SK-N-SH (cell line): ENCODE measurements at regions not wholly inside any gene's neighbourhood (a gene's known extent, or its start where the extent isn't known, plus 50 kb on each side); places are given as distances from the start of the nearest gene placed in this dataset.

Source experiments
- CTCF ChIA-PET: fragments of 300-600, 350-600 bp; formaldehyde crosslinking; extraction: SDS; loops from one replicate; lab custom pipeline; 2021; lab: Yijun Ruan, JAX
- POLR2A ChIA-PET: fragments of 350-600 bp; sonication (Branson Sonifier 250); formaldehyde crosslinking; extraction: SDS; loops from one replicate; lab custom pipeline; 2020; ENCODE audit warnings: antibody characterized with exemption, inconsistent platforms; lab: Yijun Ruan, JAX
- DNase-seq: peaks from one replicate; pipeline ENCODE4 v3.0.0; 2012
- H2AFZ ChIP-seq: fragments of 200-600 bp; sonication (generic); 2 replicates; pipeline ENCODE4 v1.8.1; 2016; ENCODE audit warnings: antibody characterized with exemption, mild to moderate bottlenecking, low read depth
- H3F3A ChIP-seq: fragments of 200-600 bp; sonication (generic); replicated peaks from 2 replicates; pipeline ENCODE3; 2016; ENCODE audit warnings: antibody characterized with exemption, mild to moderate bottlenecking; ENCODE audit not compliant: insufficient read depth
- H3K27ac ChIP-seq, 2 experiments: fragments of 200-500 bp in 1 of 2; fragments of 200-600 bp in 1 of 2; sonication (Bioruptor generic) in 1 of 2; sonication (generic), shearing (Covaris generic) in 1 of 2; 2 replicates each; pipeline versions ENCODE4 v1.5.1 to v1.6.1; 2014 to 2016; ENCODE audit warnings: low read depth in 2 of 2, inconsistent platforms in 1 of 2, low read length in 1 of 2, mild to moderate bottlenecking in 1 of 2, mixed read lengths in 1 of 2
- H3K27me3 ChIP-seq: fragments of 200-600 bp; sonication (generic), shearing (Covaris generic); 2 replicates; pipeline ENCODE4 v1.6.1; 2016; ENCODE audit warnings: mixed run types; ENCODE audit not compliant: insufficient read depth
- H3K36me3 ChIP-seq, 2 experiments: fragments of 200-500 bp in 1 of 2; fragments of 200-600 bp in 1 of 2; sonication (Bioruptor generic) in 1 of 2; sonication (generic) in 1 of 2; replicated peaks in 1 of 2; 2 replicates each; pipeline versions ENCODE3 to v1.5.1; 2014 to 2016; ENCODE audit warnings: low read length in 1 of 2, mild to moderate bottlenecking in 1 of 2; ENCODE audit not compliant: insufficient read depth in 2 of 2, control insufficient read depth in 1 of 2
- H3K4me1 ChIP-seq, 2 experiments: fragments of 200-500 bp in 1 of 2; fragments of 200-600 bp in 1 of 2; sonication (Bioruptor generic) in 1 of 2; sonication (generic), shearing (Covaris generic) in 1 of 2; 2 replicates each; pipeline versions ENCODE4 v1.5.1 to v1.6.1; 2014 to 2016; ENCODE audit warnings: low read depth in 1 of 2, low read length in 1 of 2, mixed run types in 1 of 2; ENCODE audit not compliant: insufficient read depth in 2 of 2, control insufficient read depth in 1 of 2
- H3K4me2 ChIP-seq: fragments of 200-600 bp; sonication (generic), shearing (Covaris generic); 2 replicates; pipeline ENCODE4 v1.6.1; 2017; ENCODE audit warnings: mixed run types
- H3K4me3 ChIP-seq, 2 experiments: fragments of 200-500 bp in 1 of 2; fragments of 200-600 bp in 1 of 2; sonication (Bioruptor generic) in 1 of 2; sonication (generic), shearing (Covaris generic) in 1 of 2; 2 replicates each; pipeline versions ENCODE4 v1.5.1 to v1.8.1; 2014 to 2016; ENCODE audit warnings: low read depth in 2 of 2, inconsistent platforms in 1 of 2, low read length in 1 of 2, mild to moderate bottlenecking in 1 of 2, mixed read lengths in 1 of 2, moderate library complexity in 1 of 2
- H3K79me2 ChIP-seq: fragments of 200-600 bp; sonication (generic); 2 replicates; pipeline ENCODE4 v1.8.1; 2017; ENCODE audit warnings: mild to moderate bottlenecking; ENCODE audit not compliant: insufficient read depth
- H3K9ac ChIP-seq: fragments of 200-600 bp; sonication (generic); 2 replicates; pipeline ENCODE4 v1.6.1; 2017; ENCODE audit warnings: mixed run types
- H3K9me2 ChIP-seq: fragments of 200-600 bp; sonication (generic); 2 replicates; pipeline ENCODE4 v1.6.1; 2017; ENCODE audit warnings: mixed run types
- H3K9me3 ChIP-seq: fragments of 200-600 bp; sonication (generic); 2 replicates; pipeline ENCODE4 v1.6.1; 2017; ENCODE audit warnings: mixed run types, mild to moderate bottlenecking, moderate library complexity
- H4K20me1 ChIP-seq: fragments of 200-600 bp; sonication (generic); 2 replicates; pipeline ENCODE4 v1.6.1; 2017; ENCODE audit warnings: mild to moderate bottlenecking, mixed run types; ENCODE audit not compliant: insufficient read depth
- CHD2 ChIP-seq: fragments of 150-350 bp; IDR thresholded peaks from 2 replicates; pipeline ENCODE4 v1.6.1; 2018; ENCODE audit warnings: low read length; ENCODE audit not compliant: partially characterized antibody
- ELF1 ChIP-seq: IDR thresholded peaks from 2 replicates; pipeline ENCODE4 v1.4.0; 2012
- EP300 ChIP-seq, 2 experiments: IDR thresholded peaks; 2 replicates each; pipeline versions ENCODE4 v1.4.0 to v1.6.1; 2012; ENCODE audit warnings: borderline replicate concordance in 1 of 2, low read depth in 1 of 2, low read length in 1 of 2
- EZH2phosphoT487 ChIP-seq: fragments of 200-600 bp; sonication (generic); IDR thresholded peaks from 2 replicates; pipeline ENCODE4 v1.6.1; 2017; ENCODE audit warnings: low read depth, mixed run types, mild to moderate bottlenecking, antibody characterized with exemption, moderate library complexity, borderline replicate concordance
- FOSL2 ChIP-seq: IDR thresholded peaks from 2 replicates; pipeline ENCODE4 v1.4.0; 2012; ENCODE audit warnings: low read depth, mild to moderate bottlenecking, moderate library complexity, borderline replicate concordance
- FOXJ3 ChIP-seq: sonication (generic); formaldehyde crosslinking; IDR thresholded peaks from 2 replicates; pipeline ENCODE4 v1.5.1; 2020; ENCODE audit warnings: mild to moderate bottlenecking, missing genetic modification reagents
- GATA2 ChIP-seq: sonication (generic); formaldehyde crosslinking; IDR thresholded peaks from 2 replicates; pipeline ENCODE4 v1.5.0; 2020; ENCODE audit warnings: mild to moderate bottlenecking, missing genetic modification reagents
- JUND ChIP-seq: IDR thresholded peaks from 2 replicates; pipeline ENCODE4 v1.4.0; 2012
- MAX ChIP-seq: IDR thresholded peaks from 2 replicates; pipeline ENCODE4 v1.4.0; 2012; ENCODE audit warnings: low read depth
- MXI1 ChIP-seq: IDR thresholded peaks from 2 replicates; pipeline ENCODE4 v1.6.1; 2012; ENCODE audit warnings: mild to moderate bottlenecking, low read depth, low read length, improper control_type of control experiment
- NRF1 ChIP-seq: IDR thresholded peaks from 2 replicates; pipeline ENCODE4 v1.6.1; 2012; ENCODE audit warnings: low read depth, mild to moderate bottlenecking, low read length
- PBX3 ChIP-seq: IDR thresholded peaks from 2 replicates; pipeline ENCODE4; 2012
- RXRA ChIP-seq: IDR thresholded peaks from 2 replicates; pipeline ENCODE4 v1.4.0; 2012; ENCODE audit warnings: low read depth, mild to moderate bottlenecking, borderline replicate concordance
- TAF1 ChIP-seq: IDR thresholded peaks from 2 replicates; pipeline ENCODE4 v1.6.1; 2012; ENCODE audit warnings: low read depth, mild to moderate bottlenecking, low read length, moderate library complexity, borderline replicate concordance
- TCF12 ChIP-seq: IDR thresholded peaks from 2 replicates; pipeline ENCODE4 v1.4.0; 2012
- TEAD4 ChIP-seq: IDR thresholded peaks from 2 replicates; pipeline ENCODE4 v1.4.0; 2012; ENCODE audit warnings: mild to moderate bottlenecking, borderline replicate concordance; ENCODE audit not compliant: insufficient read depth
- USF2 ChIP-seq: fragments of 150-350 bp; IDR thresholded peaks from 2 replicates; pipeline ENCODE4 v1.6.1; 2017; ENCODE audit warnings: antibody characterized with exemption, low read length, low read depth, borderline replicate concordance
- WGBS: methylation state at CpG from one replicate; pipeline ENCODE4 v1.1.6; 2017; ENCODE audit warnings: low lambda C conversion rate; 5-methylcytosine and 5-hydroxymethylcytosine counted together

DNA sequence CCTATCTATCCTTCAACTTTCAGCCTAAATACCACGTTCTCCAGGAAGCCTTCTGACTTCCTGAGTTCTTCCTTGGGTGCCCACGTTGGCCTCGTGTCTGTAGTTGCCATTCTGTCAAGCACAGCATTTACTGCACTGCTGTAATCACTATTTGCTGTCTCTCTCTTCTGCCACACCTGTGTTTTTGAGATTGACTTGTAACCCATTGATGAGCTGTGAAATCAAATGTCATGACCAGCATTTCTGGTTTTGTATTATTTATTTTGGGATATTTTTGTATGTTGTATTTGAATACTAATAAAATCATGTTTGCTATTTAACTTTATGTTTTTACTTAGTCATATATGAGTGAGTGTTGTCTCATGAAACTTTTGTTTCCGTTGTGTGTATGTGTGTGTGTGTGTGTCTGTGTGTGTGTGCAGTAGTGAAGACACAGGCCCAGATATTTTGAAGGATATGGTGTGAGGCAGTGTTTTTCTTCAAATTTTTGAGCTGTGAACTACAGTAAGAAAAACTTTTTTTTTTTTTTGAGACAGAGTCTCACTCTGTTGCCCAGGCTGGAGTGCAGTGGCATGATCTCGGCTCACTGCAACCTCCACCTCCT lies 126.2 kb upstream of the SERBP1 start (continued):
- TF ChIP-seq TEAD4, result no peak
- TF ChIP-seq EP300 (IDR thresholded peaks at IDR 0.05; ENCODE audit: borderline replicate concordance in 1 of 2, low read depth in 1 of 2, low read length in 1 of 2), result no peak
- no peak for TF ChIP-seq FOXJ3 (CRISPR knock-in tag)

- Histone ChIP-seq H3F3A (no peaks in the 10 kb centered on the region), H3K79me2 (no peaks in the 10 kb centered on the region), H3K4me2 (no peak overlapping the region), H3K9me3 (no peaks in the 10 kb centered on the region), H3K27ac (no peak overlapping the region), H3K4me3 (no peak overlapping the region), H4K20me1 (no peaks in the 10 kb centered on the region), H3K36me3 (no peaks in the 10 kb centered on the region), H3K9ac (no peak overlapping the region), H3K4me1 (peaks cover 0 to 6% of the 10 kb centered on the region in 2 experiments; a peak in 1 of 4 replicates), H2AFZ (no peak overlapping the region), H3K9me2 (no peaks in the 10 kb centered on the region), H3K27me3 (no peaks in the 10 kb centered on the region)
- CTCF ChIA-PET, result interaction anchor here (0.8 to 9.8 kb wide), 9 partner anchors 12 to 247 kb away, joined by 3 to 216 read pairs (median 5); no protein-coding TSS in a partner anchor
- POLR2A ChIA-PET, result no interaction called here
- no peak for DNase-seq
- 84% methylated on average over 11 of the region's 11 CpGs for WGBS
- TF ChIP-seq FOSL2, result no peak
- no peak for TF ChIP-seq GATA2 (CRISPR knock-in tag)
- TF ChIP-seq USF2, result no peak
- no peak for TF ChIP-seq FOXJ3 (CRISPR knock-in tag)
- TF ChIP-seq NRF1, result no peak
- TF ChIP-seq TAF1, result no peak
- no peak for TF ChIP-seq MXI1
- no peak for TF ChIP-seq PBX3
- TF ChIP-seq RXRA, result no peak
- no peak for TF ChIP-seq EZH2phosphoT487
- no peak for TF ChIP-seq MAX
- TF ChIP-seq ELF1, result no peak
- no peak for TF ChIP-seq JUND
- TF ChIP-seq TCF12, result no peak
- TF ChIP-seq CHD2, result no peak
- no peak for TF ChIP-seq EP300 (IDR thresholded peaks at IDR 0.05; ENCODE audit: borderline replicate concordance in 1 of 2, low read depth in 1 of 2, low read length in 1 of 2)
Observed at GRCh38 chr1:67557696-67558448, 127.1 kb upstream of the GADD45A start.
